CD14-positive monocyte (primary cell): ENCODE measurements at regions not wholly inside any gene's neighbourhood (a gene's known extent, or its start where the extent isn't known, plus 50 kb on each side); places are given as distances from the start of the nearest gene placed in this dataset.
"Not testable (repeated sequence)": the region's sequence is repeated elsewhere in the genome, so short reads cannot be mapped to it uniquely, and the experiment has no call there.

ENCODE experiments used
- DNase-seq, 3 donors: peaks; one replicate each; pipeline ENCODE4 v3.0.0-alpha.2; 2011 to 2022
- H2AFZ ChIP-seq: 2 replicates; pipeline ENCODE4 v1.6.0; 2012; ENCODE audit warnings: mild to moderate bottlenecking, low read depth, low read length, inconsistent platforms; ENCODE audit not compliant: insufficient read depth, poor library complexity, severe bottlenecking
- H3K27ac ChIP-seq, 2 donors: 1 replicate in 1 of 2; 2 replicates in 1 of 2; pipeline ENCODE4 v1.5.1; 2012 to 2013; ENCODE audit warnings: low read length in 2 of 2, control low read depth in 1 of 2, inconsistent platforms in 1 of 2, low read depth in 1 of 2, mild to moderate bottlenecking in 1 of 2
- H3K27me3 ChIP-seq, 2 donors: one replicate each; pipeline versions ENCODE4 v1.6.0 to v1.6.1; 2011 to 2013; ENCODE audit warnings: low read length in 2 of 2; ENCODE audit not compliant: control insufficient read depth in 2 of 2, insufficient read depth in 2 of 2
- H3K36me3 ChIP-seq, 2 donors: replicated peaks in 1 of 2; 1 replicate in 1 of 2; 2 replicates in 1 of 2; pipeline versions ENCODE4 v1.5.1 to v1.6.1; 2012 to 2013; ENCODE audit warnings: low read length in 2 of 2, control low read depth in 1 of 2, inconsistent platforms in 1 of 2, mild to moderate bottlenecking in 1 of 2; ENCODE audit not compliant: insufficient read depth in 2 of 2, control insufficient read depth in 1 of 2
- H3K4me1 ChIP-seq, 2 donors: 1 replicate in 1 of 2; 2 replicates in 1 of 2; pipeline versions ENCODE4 v1.5.1 to v1.6.1; 2012 to 2013; ENCODE audit warnings: low read length in 2 of 2, control low read depth in 1 of 2, inconsistent platforms in 1 of 2, mild to moderate bottlenecking in 1 of 2, moderate library complexity in 1 of 2; ENCODE audit not compliant: insufficient read depth in 2 of 2, control insufficient read depth in 1 of 2
- H3K4me2 ChIP-seq: replicated peaks from 2 replicates; pipeline ENCODE3; 2012; ENCODE audit warnings: low read length, moderate library complexity, mild to moderate bottlenecking; ENCODE audit not compliant: poor library complexity, severe bottlenecking; ENCODE audit errors: extremely low read depth
- H3K4me3 ChIP-seq, 3 experiments: fragments of 200-600 bp in 1 of 3; sonication (generic) in 1 of 3; replicated peaks in 1 of 3; 1 replicate in 2 of 3; 2 replicates in 1 of 3; pipeline ENCODE4 v1.5.1; 2011 to 2013; ENCODE audit warnings: low read length in 3 of 3, mild to moderate bottlenecking in 3 of 3, control low read depth in 2 of 3, low read depth in 2 of 3, inconsistent platforms in 1 of 3, moderate library complexity in 1 of 3
- H3K79me2 ChIP-seq: 2 replicates; pipeline ENCODE4 v1.6.0; 2012; ENCODE audit warnings: mild to moderate bottlenecking, control low read depth, inconsistent platforms, low read length, moderate library complexity; ENCODE audit not compliant: insufficient read depth
- H3K9ac ChIP-seq: 2 replicates; pipeline ENCODE4 v1.6.0; 2017; ENCODE audit warnings: low read length, mild to moderate bottlenecking; ENCODE audit not compliant: insufficient read depth, poor library complexity, severe bottlenecking
- H3K9me3 ChIP-seq, 2 donors: replicated peaks in 1 of 2; 1 replicate in 1 of 2; 2 replicates in 1 of 2; pipeline versions ENCODE4 v1.5.1 to v1.6.1; 2012 to 2013; ENCODE audit warnings: low read length in 2 of 2, control low read depth in 1 of 2; ENCODE audit not compliant: control insufficient read depth in 1 of 2, insufficient read depth in 1 of 2
- H4K20me1 ChIP-seq: 2 replicates; pipeline ENCODE4 v1.6.0; 2012; ENCODE audit warnings: mild to moderate bottlenecking, low read length, control low read depth, moderate library complexity; ENCODE audit not compliant: insufficient read depth
- H3K27ac Mint-ChIP-seq, 7 donors: one replicate each; pipeline ENCODE4 v1.8.0; 2020; ENCODE audit warnings: mild to moderate bottlenecking in 7 of 7, mixed read lengths in 7 of 7, moderate library complexity in 6 of 7, inconsistent platforms in 2 of 7
- H3K27me3 Mint-ChIP-seq, 3 donors: one replicate each; pipeline ENCODE4 v1.8.0; 2021 to 2022; ENCODE audit warnings: low read depth in 3 of 3, mild to moderate bottlenecking in 3 of 3, mixed read lengths in 3 of 3, moderate library complexity in 3 of 3, inconsistent platforms in 1 of 3
- H3K36me3 Mint-ChIP-seq, 2 donors: one replicate each; pipeline ENCODE4 v1.8.0; 2020; ENCODE audit warnings: mixed read lengths in 2 of 2, inconsistent platforms in 1 of 2, mild to moderate bottlenecking in 1 of 2
- H3K4me1 Mint-ChIP-seq: one replicate; pipeline ENCODE4 v1.8.0; 2020; ENCODE audit warnings: mild to moderate bottlenecking, mixed read lengths
- H3K4me3 Mint-ChIP-seq, 2 donors: one replicate each; pipeline ENCODE4 v1.8.0; 2020; ENCODE audit warnings: mild to moderate bottlenecking in 2 of 2, mixed read lengths in 2 of 2, moderate library complexity in 1 of 2
- H3K9me3 Mint-ChIP-seq, 7 donors: one replicate each; pipeline ENCODE4 v1.8.0; 2020 to 2022; ENCODE audit warnings: mixed read lengths in 7 of 7, mild to moderate bottlenecking in 6 of 7, moderate library complexity in 6 of 7, inconsistent platforms in 2 of 7
- CTCF ChIP-seq: fragments of 200-600 bp; IDR thresholded peaks from one replicate; pipeline ENCODE4 v1.8.0; 2022; ENCODE audit warnings: antibody characterized with exemption, mild to moderate bottlenecking
- WGBS: methylation state at CpG from one replicate; pipeline ENCODE4 v1.1.5; 2013; ENCODE audit warnings: missing lambda C conversion rate; ENCODE audit not compliant: insufficient coverage; 5-methylcytosine and 5-hydroxymethylcytosine counted together
- intact Hi-C, 2 donors: fragments of 100-400 bp; cut with micrococcal nuclease; formaldehyde crosslinking; loops; one replicate each; pipeline versions ENCODE4 v1.15.0 to v1.15.1; 2023

DNA sequence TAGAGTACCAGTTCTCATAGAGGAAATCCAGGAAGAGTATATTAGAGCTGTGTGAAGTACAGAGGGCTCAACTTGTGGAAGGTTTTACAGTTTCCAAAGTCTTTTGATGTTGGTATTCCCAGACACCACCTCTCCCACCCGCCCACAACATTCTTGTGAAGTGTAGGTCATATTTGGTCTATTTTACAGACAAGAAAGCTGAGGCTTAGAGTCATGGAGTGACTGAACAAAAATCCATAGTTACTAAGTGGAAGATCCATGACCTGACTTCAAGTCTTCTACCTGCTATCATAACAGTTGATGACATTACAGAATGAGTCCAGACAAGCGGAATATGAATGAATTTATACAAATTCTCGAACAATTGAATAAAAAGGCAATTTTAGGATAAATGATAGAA lies 187.1 kb upstream of the RPS23 start:
- no peak for DNase-seq
- Mint-ChIP-seq H3K9me3 (peaks cover 2 to 16% (median 6%) of the 10 kb centered on the region in 7 donors), H3K27me3 (no peaks in the 10 kb centered on the region), H3K36me3 (no peaks in the 10 kb centered on the region), H3K4me3 (no peak overlapping the region), H3K27ac (no peak overlapping the region), H3K4me1 (no peaks in the 10 kb centered on the region)
- Histone ChIP-seq H3K9ac (no peak overlapping the region), H3K27me3 (no peaks in the 10 kb centered on the region), H3K27ac (no peak overlapping the region), H3K79me2 (no peaks in the 10 kb centered on the region), H4K20me1 (no peaks in the 10 kb centered on the region), H3K4me2 (no peak overlapping the region), H3K36me3 (no peaks in the 10 kb centered on the region), H3K4me1 (no peaks in the 10 kb centered on the region), H2AFZ (no peak overlapping the region), H3K4me3 (no peak overlapping the region), H3K9me3 (no peaks in the 10 kb centered on the region)
- no peak for TF ChIP-seq CTCF
- WGBS = no CpG with 5 or more reads among the region's 3 CpGs
- intact Hi-C loops = no loop called here

GRCh38 chr5:82459626-82460025 lies 181.5 kb upstream of the RPS23 start:
- H3K27ac ChIP-seq = no peak overlapping the region
- Mint-ChIP-seq H3K4me3 (no peak overlapping the region), H3K27me3 (no peaks in the 10 kb centered on the region), H3K9me3 (peaks cover 16 to 41% (median 34%) of the 10 kb centered on the region in 7 donors), H3K36me3 (no peaks in the 10 kb centered on the region), H3K27ac (no peak overlapping the region), H3K4me1 (no peaks in the 10 kb centered on the region)
- H3K79me2 ChIP-seq = no peaks in the 10 kb centered on the region
- H3K4me2 ChIP-seq = no peak overlapping the region
- H3K36me3 ChIP-seq = no peaks in the 10 kb centered on the region
- intact Hi-C loops = no loop called here
- H3K9ac ChIP-seq = no peak overlapping the region
- 96% methylated on average over 4 of the region's 6 CpGs for WGBS
- DNase-seq = no peak
- H3K9me3 ChIP-seq = peaks cover 13 to 23% of the 10 kb centered on the region in 2 donors
- H3K4me1 ChIP-seq = no peaks in the 10 kb centered on the region
- TF ChIP-seq CTCF = no peak
- H4K20me1 ChIP-seq = no peaks in the 10 kb centered on the region
- H2AFZ ChIP-seq = no peak overlapping the region
- no peaks in the 10 kb centered on the region for H3K27me3 ChIP-seq
- H3K4me3 ChIP-seq = no peak overlapping the region

GRCh38 chr5:82455317-82455716 lies 177.2 kb upstream of the RPS23 start:
- H3K27me3 Mint-ChIP-seq, H3K4me3 Mint-ChIP-seq, H3K4me1 ChIP-seq, H3K4me2 ChIP-seq, H3K27me3 ChIP-seq, DNase-seq, H3K9ac ChIP-seq, H2AFZ ChIP-seq, H3K27ac ChIP-seq, H3K36me3 ChIP-seq, H3K36me3 Mint-ChIP-seq, H3K27ac Mint-ChIP-seq, H3K4me1 Mint-ChIP-seq, H3K4me3 ChIP-seq, H4K20me1 ChIP-seq, H3K79me2 ChIP-seq, intact Hi-C loops: not testable (repeated sequence)
- H3K9me3 Mint-ChIP-seq = peaks cover 13 to 39% (median 33%) of the 10 kb centered on the region in 7 donors
- WGBS = 100% methylated on average over 1 of the region's 4 CpGs
- peaks cover 13 to 23% of the 10 kb centered on the region in 2 donors for H3K9me3 ChIP-seq
